ACHN (cell line): ENCODE measurements at regions not wholly inside any gene's neighbourhood (a gene's known extent, or its start where the extent isn't known, plus 50 kb on each side); places are given as distances from the start of the nearest gene placed in this dataset.

Experiments
- DNase-seq: peaks from one replicate; pipeline ENCODE4 v3.0.0-alpha.2; 2015
- in situ Hi-C: cut with HindIII; loops from 2 replicates; pipeline ENCODE4 v1.10.0; 2017; ENCODE audit warnings: low sequenced_read_pairs, low pct_ligation_motif_present, low pct_unique_long_range_greater_than_20kb

- no peak for DNase-seq
- in situ Hi-C loops, result no loop called here
Observed at GRCh38 chr18:22026362-22026761, 143.0 kb upstream of the GATA6 start.

DNA sequence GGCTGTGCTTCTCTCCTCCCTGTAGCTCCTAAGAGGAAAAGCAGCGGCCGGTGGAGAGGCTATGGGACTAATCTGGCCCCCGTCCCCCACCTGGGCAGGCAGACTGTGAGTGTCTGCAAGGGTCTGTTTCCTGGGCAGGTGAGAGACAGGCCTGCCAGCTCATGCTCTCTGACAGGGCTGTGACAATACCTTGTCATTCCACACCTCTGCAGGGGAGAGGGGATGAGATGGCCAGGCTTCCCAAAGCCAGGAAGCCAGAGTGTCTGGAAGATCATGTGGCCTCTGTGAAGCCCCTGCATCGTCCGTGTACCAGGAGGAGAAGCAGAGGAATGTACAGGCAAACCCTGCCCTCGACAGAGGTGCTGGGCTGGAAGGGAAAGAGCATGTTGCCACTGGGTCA lies 142.5 kb upstream of the GATA6 start:
- in situ Hi-C loops, result no loop called here
- no peak for DNase-seq

DNA sequence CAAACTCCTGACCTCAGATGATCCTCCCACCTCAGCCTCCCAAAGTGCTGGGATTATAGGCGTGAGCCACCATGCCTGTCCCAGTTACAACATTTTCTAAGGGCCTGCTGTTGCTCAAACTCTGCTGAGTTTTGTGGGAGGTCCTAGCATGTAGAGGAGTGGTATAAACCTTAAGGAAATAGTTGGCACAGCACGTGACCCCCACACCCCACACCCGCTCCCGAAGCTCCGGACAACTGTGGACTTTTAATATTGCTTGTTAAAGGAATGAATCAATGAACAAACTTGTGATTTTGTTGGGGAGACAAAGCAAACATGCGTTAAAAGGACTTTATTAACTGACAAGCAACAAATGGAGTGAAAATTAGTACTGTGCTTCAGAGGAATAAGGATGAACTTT lies 137.8 kb upstream of the GATA6 start:
- in situ Hi-C loops, result no loop called here
- no peak for DNase-seq

DNA sequence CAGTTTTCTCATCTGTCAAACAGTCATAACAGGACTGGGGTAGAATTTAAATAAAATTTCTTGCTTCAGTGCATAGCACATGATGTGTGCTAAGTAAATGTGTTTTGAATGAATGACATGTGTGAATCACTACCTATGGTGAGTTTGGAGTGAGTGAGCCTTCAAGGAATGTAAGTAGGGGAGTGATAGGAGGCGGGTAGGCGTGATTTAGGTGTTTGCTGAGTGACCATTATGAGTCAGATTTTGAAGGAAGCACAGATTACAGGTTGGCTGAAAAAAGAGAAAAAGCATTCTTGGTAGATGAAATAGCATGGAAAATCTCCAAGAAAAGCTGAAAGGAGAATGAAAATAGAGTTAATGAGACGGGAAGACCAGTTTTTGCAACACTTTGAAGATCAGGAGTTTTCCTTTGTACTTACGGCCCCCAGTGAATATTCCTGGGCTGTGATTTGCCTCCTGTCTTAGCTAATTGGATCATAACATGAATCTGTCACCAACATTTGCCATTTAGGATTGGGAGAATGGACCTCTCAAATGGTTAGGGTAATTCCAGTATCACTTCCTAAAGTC lies 136.9 kb upstream of the GATA6 start:
- peak; percentile 89 for DNase-seq
- in situ Hi-C loops, result no loop called here

- no peak for DNase-seq
- in situ Hi-C loops, result no loop called here
Observed at GRCh38 chr18:22033085-22033484, 136.3 kb upstream of the GATA6 start.

DNA sequence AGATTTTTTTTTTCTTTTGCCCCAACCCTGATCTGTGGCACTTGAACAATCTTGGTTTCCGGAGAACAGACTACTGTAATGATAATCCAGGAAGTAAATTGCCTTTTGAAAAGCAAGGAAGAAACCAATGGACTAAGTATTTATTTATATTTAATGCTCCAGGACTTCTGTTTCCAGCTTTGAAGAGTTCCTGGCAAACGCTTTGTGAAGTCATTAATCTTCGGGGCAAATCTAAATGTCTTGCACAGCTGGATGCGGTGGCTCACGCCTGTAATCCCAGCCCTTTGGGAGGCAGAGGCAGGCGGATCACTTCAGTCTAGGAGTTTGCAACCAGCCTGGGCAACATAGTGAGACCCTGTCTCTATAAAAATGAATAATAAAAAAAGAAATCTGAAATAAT lies 135.1 kb upstream of the GATA6 start:
- no peak for DNase-seq
- in situ Hi-C loops, result no loop called here

DNA sequence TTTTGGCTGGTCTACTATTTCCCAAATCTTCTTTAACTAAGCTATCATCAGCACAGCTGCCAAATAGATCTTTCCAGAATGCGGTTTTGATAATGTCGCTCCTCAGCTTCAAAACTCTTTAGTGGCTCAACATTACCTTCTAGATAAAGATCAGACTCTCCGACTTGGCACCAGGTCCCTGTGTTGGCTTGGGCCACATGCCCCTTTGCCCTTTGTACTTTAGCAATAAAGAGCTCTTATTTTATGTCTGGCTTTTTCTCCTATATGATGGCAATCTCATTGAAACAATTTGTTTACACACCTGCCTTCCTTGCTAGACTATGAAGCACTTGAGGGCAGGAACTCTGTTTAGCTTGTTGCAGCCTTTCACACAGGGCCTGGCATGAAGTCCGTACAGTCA lies 128.9 kb upstream of the GATA6 start:
- in situ Hi-C loops, result no loop called here
- no peak for DNase-seq

DNA sequence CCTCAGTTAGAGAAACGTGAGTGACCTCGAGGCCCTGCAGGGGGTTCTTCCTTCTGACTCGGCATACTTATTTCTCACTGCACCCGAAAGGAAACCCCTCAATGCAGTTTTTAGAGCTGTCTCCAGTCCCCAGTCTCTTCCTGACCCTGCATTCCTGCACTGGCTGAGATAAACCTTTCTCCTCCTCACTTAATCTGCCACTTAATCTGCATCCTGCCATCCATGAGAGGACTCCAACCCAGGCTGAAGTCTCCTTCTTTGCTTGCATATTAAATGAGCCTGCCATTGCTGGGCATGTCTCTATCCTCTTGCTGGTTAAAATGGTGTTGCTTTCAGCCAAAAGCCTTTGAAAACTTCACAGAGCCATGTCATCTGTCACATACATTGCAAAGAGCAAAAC lies 125.6 kb upstream of the GATA6 start:
- in situ Hi-C loops, result no loop called here

DNA sequence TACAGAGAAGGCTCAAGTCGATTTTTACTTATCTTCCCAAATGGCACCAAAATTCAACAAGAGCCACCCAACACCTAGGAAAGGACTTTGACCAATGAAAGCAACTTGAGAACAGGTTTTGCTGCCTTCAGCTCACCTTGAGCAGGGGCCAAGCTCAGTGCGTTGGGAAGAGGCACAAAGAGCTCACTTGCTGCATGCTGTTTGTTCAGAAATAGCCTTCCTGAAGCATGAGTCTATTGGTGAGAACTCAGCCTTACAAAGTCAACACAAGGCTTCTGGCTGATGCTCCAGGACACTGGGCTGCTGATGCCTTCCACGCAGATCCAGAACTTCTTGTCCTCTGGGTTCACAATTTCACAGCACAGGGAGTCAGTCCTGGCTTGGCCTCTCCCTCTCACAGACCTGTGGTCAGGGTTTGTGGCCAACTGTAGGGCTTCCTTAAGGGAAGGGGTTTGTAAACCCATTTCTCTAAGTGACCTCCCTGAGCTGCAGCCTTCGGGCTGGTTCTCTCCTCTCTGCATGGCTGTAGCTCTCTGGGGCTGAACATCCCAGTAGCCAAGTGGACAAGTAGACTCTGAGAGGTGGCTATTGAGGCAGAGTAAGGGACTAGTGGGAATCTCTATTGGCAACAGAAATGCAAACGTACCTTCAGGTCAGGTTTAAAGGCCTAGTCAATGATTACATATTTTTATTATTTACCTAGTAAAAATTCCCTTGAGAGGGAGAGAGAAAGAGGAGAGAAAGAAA lies 124.7 kb upstream of the GATA6 start:
- DNase-seq, result no peak
- in situ Hi-C loops, result no loop called here

More for the DNA sequence above, 125.6 kb upstream of the GATA6 start:
- DNase-seq, result no peak

DNA sequence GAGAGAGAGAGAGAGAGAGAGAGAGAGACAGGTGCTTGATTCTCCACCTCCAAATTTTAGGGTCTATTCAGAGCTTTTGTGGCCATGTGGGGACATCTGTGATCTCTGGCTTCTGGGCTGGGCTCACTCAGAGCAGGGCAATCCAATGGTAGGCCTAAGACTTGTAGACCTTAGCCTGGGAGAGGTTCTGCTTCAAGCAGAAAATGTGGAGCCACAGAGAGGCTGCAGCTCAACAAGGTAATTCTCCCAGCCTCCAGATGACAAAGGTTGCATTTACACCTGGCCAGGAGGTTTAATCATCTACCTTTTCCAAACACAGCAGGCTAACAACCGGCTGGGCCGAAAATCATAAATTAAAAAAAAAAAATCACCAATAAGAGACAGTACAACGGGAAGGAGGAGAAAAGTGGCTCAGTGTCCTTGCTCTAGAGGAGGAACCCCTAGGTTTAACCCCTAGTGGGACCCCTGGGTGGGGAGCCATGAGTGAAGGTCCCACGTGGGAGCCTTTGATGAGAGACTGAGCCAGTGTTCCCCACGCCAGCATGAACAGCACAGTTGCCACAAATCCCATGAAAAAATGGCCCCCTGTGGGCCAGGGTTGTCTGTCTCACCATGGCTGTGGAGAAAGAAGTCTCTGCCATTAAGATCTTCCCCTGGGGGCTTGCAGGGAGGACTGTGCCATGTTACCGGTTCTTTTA lies 124.0 kb upstream of the GATA6 start:
- in situ Hi-C loops, result no loop called here
- DNase-seq, result no peak

- DNase-seq, result no peak
- in situ Hi-C loops, result no loop called here
Observed at GRCh38 chr18:22046473-22046872, 122.9 kb upstream of the GATA6 start.

GRCh38 chr18:22047485-22047884 lies 121.9 kb upstream of the GATA6 start:
- in situ Hi-C loops, result no loop called here
- DNase-seq, result no peak

GRCh38 chr18:22048221-22048620 lies 121.2 kb upstream of the GATA6 start:
- in situ Hi-C loops, result no loop called here
- no peak for DNase-seq

GRCh38 chr18:22048932-22049615 lies 120.3 kb upstream of the GATA6 start:
- no peak for DNase-seq
- in situ Hi-C loops, result no loop called here

DNA sequence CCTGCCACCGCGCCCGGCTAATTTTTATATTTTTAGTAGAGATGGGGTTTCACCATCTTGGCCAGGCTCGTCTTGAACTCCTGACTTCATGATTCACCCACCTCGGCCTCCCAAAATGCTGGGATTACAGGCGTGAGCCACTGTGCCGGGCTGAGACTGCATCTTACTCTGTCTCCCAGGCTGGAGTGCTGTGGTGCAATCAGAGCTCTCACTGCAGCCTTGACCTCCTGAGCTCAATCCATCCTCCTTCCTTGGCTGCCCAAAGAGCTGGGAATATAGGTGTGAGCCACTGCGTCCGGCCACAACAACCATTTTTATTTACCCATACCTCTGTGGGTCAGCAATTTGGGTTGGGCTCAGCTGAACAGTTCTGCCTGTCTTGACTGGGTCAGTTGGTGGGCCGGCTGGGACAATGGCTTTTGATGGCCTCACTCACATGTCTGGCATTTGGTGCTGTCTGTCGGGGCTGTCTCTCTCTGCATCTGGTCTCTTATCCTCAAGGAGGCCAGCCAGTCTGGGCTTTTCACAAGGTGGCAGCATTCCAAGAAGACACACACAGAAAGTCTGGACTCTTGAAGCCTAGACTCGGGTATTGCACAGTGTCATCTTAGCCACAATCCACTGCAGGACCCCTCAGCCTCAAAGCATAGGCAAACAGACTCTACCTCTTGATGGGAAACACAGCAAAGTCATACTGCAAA lies 116.8 kb upstream of the GATA6 start:
- in situ Hi-C loops, result no loop called here

GRCh38 chr18:22055466-22056238 lies 113.7 kb upstream of the GATA6 start:
- in situ Hi-C loops, result no loop called here

More for the DNA sequence above, 116.8 kb upstream of the GATA6 start:
- DNase-seq, result no peak

GRCh38 chr18:22056950-22057349 lies 112.4 kb upstream of the GATA6 start:
- in situ Hi-C loops, result no loop called here
- DNase-seq, result no peak

More at GRCh38 chr18:22055466-22056238, 113.7 kb upstream of the GATA6 start:
- no peak for DNase-seq

DNA sequence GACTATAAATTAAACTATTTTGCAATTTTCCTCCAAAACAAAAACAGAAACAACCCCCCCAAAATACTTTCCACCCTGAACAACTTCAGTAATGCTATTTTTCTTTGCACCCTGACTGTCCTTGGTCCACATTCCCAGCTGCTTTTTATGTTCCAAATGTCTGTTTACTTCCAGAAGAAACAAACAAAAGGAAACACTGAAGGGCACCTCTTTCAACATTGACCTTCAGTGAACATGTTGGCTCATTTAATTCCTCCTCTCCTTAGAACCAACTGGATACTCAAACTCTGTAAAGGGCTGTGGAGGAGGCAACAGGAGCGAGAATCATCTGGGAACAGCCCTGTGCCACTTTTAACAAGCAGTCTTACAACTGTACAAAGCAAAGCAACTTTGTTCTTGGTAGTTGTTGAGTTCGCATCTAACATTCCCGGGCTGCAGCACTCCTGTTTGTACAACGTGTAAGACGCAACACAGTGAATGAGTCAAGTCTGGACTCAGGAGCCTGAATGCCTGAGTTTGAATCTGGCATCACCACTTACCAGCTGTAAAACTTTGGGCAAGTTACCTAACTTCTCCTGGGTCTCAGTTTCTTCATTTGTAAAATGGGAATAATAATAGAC lies 111.4 kb upstream of the GATA6 start:
- in situ Hi-C loops, result no loop called here
- no peak for DNase-seq
